MM.1S (cell line): ENCODE measurements at regions not wholly inside any gene's neighbourhood (a gene's known extent, or its start where the extent isn't known, plus 50 kb on each side); places are given as distances from the start of the nearest gene placed in this dataset.

Source experiments
- CTCF ChIP-seq: fragments of 300-600 bp; sonication (generic); IDR thresholded peaks from 2 replicates; pipeline ENCODE4 v1.5.1; 2016; ENCODE audit warnings: antibody characterized with exemption, low read length, mixed read lengths
- EZH2 ChIP-seq: fragments of 300-600 bp; sonication (generic); optimal IDR thresholded peaks from 2 replicates; pipeline ENCODE3; 2017; ENCODE audit warnings: low read depth, mild to moderate bottlenecking, antibody characterized with exemption, low read length, mixed read lengths
- EZH2phosphoT487 ChIP-seq: fragments of 300-600 bp; sonication (generic); IDR thresholded peaks from 2 replicates; pipeline ENCODE4 v1.6.1; 2018; ENCODE audit warnings: antibody characterized with exemption, low read length

- no peak for TF ChIP-seq CTCF
- TF ChIP-seq EZH2: no peak
- no peak for TF ChIP-seq EZH2phosphoT487
These were observed 118.9 kb upstream of the NT5C1B start for GRCh38 chr2:18708203-18708715.
